GM12872 (cell line): ENCODE measurements at regions not wholly inside any gene's neighbourhood (a gene's known extent, or its start where the extent isn't known, plus 50 kb on each side); places are given as distances from the start of the nearest gene placed in this dataset.

Experiments
- CTCF ChIP-seq: IDR thresholded peaks from 3 replicates; pipeline ENCODE4 v1.5.1; 2011; ENCODE audit warnings: low read depth, mild to moderate bottlenecking, low read length, moderate library complexity; ENCODE audit not compliant: insufficient read depth

DNA sequence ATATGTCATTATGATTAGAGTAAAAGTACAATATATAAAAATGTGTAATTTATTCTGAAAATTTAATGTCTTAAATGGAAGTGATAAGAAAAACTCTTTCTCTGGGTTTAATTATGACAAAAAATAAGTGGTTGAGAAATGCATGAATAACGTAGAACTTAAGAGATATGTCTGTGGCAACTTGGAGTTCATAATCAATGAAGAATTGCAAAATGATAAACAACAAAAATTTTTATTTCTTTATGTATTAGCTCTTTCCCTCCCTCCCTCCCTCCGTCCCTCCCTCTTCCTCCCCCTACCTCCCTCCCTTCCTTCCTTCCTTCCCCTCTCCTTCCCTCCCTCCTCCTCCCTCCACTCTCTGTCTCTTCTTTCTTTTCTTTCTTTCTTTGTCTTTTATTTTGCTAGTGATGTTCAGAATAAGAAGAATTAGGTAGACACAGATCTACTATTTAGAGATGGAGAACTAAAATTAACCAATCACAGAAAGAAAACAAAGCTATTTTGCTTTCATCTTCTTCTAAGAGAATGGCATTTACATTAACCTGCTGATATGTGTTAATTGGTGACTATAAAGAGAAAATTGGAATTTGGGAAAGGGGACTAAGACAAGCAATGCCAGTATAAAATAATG, 96.3 kb upstream of the PDC start:
- no peak for TF ChIP-seq CTCF

DNA sequence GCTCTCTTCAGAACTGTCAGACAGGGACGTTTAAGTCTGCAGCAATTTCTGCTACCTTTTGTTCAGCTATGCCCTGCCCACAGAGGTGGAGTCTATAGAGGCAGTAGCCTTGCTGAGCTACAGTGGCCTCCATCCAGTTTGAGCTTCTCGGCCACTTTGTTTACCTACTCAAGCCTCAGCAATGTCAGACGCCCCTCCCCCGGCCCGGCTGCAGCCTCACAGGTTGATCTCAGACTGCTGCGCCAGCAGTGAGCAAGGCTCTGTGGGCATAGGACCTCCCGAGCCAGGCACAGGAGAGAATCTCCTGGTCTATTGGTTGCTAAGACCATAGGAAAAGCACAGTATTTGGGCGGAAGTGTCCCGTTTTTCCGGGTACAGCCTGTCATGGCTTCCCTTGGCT, 89.9 kb upstream of the PDC start:
- TF ChIP-seq CTCF, result no peak

DNA sequence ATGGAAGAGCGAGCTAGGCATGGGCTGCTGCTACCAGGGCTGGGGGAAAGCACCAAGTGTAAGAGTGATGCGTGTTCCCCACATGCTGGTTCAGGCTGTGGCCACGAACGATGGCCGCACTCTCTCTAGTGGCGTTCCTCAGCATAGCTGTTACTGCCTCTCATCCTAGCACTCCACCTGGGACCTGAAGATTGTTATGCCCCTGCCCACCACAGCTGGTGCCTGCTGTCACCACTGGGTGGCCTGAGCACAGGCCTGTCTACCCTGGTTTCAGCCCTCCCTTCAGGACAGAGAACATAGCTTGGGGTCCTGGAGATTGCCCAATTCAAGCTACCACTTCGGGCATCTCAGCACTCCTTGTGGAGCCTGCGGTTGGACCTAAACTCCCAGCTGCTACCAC, 80.1 kb upstream of the PDC start:
- TF ChIP-seq CTCF, result no peak

- TF ChIP-seq CTCF, result no peak
These were observed 79.6 kb upstream of the PDC start for GRCh38 chr1:186540521-186540920.

DNA sequence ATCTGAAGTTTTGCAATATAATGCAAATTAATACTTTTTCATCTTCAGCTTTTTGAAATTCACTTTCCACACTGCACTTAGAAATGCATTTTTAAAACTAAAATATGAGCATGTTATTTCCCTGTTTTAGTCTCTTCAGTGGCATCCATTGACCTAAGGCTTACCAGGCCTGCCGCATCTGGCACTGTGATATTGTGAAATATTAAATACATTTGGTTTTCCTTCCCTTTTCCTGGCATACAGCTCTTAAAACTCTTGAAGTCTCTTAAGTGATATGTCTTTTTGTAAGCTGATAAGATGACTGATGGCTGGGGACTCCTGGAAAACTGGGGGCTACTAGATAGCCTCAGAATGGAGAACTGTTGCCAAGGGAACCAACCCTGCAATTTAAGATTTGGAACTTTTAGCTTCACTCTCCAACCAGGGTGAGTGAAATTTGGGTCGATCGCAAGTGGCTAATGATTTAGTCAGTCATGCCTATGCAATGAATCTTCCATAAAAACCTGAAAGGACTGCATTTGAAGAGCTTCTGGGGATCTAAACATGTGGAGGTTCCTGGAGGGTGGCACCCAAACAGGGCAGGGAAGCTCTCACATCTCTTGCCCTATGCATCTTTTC, 75.5 kb upstream of the PDC start:
- TF ChIP-seq CTCF, result no peak

DNA sequence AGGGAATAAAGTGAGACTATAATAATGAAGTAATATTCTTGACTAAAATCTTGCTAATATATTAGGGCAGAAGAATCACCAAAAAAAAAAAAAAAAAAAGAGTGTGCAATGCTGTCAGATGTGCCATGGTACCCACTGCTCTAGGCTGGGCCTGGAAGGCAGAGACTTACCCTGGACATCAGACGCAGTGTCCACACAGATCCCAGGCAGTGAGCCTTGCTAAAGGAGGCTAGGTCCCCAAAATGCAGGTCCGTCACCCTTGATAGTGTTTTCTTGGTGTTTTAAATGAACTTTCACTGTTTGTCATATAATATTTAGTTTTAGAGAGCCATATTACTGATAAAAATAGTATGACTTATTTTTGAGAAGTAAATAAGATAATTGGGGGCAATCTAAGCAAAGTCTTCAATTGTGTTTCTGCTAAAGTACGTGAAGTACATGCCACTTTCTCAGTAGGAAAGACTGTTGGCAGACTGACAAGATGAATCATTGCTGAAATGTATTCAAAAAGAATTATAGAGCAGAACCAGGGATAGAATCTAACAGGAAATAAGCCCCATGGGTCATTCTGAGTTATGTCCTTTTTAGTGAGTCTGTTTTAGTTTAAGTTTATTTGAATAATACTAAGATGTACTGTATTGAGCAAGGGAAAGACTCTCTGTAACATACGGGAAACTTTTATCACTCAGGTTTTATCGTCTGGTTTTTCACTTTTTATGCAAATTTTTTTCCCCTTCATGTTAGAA, 74.6 kb upstream of the PDC start:
- no peak for TF ChIP-seq CTCF

DNA sequence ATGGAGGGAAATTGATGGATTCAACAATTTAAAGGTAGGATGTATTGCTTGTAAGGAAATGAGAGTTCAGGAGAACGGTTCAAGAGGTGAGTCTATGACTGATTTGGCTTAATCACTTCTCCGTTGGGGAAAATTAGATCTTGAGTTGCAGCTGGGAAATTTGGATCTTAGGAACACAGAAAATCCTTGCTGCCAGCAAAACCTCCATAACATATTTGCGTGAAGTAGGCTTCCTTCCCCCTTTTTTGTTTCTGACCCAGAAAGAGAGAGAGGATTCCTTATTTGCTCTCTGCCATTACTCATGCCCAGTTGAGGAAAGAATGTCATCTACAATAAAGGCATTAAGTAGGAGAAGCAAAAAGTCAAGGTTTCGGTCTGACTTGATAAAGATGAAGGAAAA, 73.5 kb upstream of the PDC start:
- no peak for TF ChIP-seq CTCF
